GM12875 (cell line): ENCODE measurements at regions not wholly inside any gene's neighbourhood (a gene's known extent, or its start where the extent isn't known, plus 50 kb on each side); places are given as distances from the start of the nearest gene placed in this dataset.

ENCODE experiments used
- H3K4me3 ChIP-seq: one replicate; pipeline ENCODE4 v1.5.1; 2011; ENCODE audit warnings: low read depth, low read length, control low read depth
- TF ChIP-seq, protein P1 (sequence below): IDR thresholded peaks from 2 replicates; pipeline ENCODE4 v1.5.1; 2011; ENCODE audit warnings: low read depth, mild to moderate bottlenecking, control low read depth, inconsistent platforms, low read length, moderate library complexity, borderline replicate concordance; ENCODE audit not compliant: insufficient read depth

- TF ChIP-seq, protein P1, sequence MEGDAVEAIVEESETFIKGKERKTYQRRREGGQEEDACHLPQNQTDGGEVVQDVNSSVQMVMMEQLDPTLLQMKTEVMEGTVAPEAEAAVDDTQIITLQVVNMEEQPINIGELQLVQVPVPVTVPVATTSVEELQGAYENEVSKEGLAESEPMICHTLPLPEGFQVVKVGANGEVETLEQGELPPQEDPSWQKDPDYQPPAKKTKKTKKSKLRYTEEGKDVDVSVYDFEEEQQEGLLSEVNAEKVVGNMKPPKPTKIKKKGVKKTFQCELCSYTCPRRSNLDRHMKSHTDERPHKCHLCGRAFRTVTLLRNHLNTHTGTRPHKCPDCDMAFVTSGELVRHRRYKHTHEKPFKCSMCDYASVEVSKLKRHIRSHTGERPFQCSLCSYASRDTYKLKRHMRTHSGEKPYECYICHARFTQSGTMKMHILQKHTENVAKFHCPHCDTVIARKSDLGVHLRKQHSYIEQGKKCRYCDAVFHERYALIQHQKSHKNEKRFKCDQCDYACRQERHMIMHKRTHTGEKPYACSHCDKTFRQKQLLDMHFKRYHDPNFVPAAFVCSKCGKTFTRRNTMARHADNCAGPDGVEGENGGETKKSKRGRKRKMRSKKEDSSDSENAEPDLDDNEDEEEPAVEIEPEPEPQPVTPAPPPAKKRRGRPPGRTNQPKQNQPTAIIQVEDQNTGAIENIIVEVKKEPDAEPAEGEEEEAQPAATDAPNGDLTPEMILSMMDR: no peak
- no peak overlapping the region for H3K4me3 ChIP-seq
These were observed 162.2 kb upstream of the ARG1 start for GRCh38 chr6:131410785-131411184.

- TF ChIP-seq, protein P1: no peak
- H3K4me3 ChIP-seq: no peak overlapping the region
These were observed 159.8 kb upstream of the ARG1 start for GRCh38 chr6:131412960-131413830.

- TF ChIP-seq, protein P1: no peak
- no peak overlapping the region for H3K4me3 ChIP-seq
These were observed 159.2 kb upstream of the ARG1 start for GRCh38 chr6:131413831-131414191.

GRCh38 chr6:131414956-131415355 is 158.1 kb upstream of the ARG1 start:
- TF ChIP-seq, protein P1: no peak
- no peak overlapping the region for H3K4me3 ChIP-seq

- TF ChIP-seq, protein P1: no peak
- H3K4me3 ChIP-seq: no peak overlapping the region
These were observed 154.6 kb upstream of the ARG1 start for GRCh38 chr6:131418441-131418840.

GRCh38 chr6:131419702-131420101 is 153.3 kb upstream of the ARG1 start:
- TF ChIP-seq, protein P1: no peak
- no peak overlapping the region for H3K4me3 ChIP-seq

DNA sequence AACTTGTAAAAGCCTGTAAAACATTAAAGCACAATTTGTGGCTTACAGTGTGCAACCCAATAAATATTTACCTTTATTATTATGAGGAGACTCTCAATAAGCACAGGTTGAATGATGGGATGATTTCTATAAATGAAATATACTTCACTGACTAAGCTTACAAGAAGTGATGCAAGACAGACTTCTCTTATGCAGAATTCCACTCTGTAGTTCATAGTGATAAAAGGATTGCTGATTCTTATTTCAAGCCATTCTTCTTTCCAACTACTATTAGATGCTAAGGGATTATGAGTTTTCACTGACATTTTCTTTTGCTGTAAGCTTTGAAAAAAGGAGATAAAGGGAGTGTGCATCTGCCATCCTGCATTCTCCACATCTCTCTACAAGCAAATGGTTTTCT is 149.0 kb upstream of the ARG1 start:
- TF ChIP-seq, protein P1: no peak
- no peak overlapping the region for H3K4me3 ChIP-seq
